ENCODE measurements at regions not wholly inside any gene's neighbourhood (a gene's known extent, or its start where the extent isn't known, plus 50 kb on each side); places are given as distances from the start of the nearest gene placed in this dataset.

DNA sequence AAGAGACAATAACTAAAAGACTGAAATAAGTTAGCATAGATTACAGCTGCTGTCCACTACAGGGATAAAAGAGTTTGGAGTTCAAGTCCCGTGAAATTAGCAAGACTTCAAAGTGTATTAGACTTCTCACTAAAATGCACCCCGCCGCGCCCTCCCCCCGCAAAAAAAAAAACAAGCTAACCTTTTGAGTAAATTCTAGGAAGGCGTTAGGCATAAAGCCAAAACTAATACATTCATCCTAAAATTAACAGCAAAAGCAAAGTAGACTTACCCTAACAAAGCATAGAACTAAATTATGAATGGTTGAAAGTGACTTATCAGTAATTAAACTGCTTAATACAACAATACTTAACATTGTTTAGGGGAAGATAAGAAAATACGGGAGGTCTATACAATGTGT, 581.0 kb upstream of the CHORDC1 start:
- TF ChIP-seq EZH2 (IDR thresholded peaks at IDR 0.05; ENCODE audit: borderline replicate concordance, low read length) = no peak
- TF ChIP-seq, protein P1, sequence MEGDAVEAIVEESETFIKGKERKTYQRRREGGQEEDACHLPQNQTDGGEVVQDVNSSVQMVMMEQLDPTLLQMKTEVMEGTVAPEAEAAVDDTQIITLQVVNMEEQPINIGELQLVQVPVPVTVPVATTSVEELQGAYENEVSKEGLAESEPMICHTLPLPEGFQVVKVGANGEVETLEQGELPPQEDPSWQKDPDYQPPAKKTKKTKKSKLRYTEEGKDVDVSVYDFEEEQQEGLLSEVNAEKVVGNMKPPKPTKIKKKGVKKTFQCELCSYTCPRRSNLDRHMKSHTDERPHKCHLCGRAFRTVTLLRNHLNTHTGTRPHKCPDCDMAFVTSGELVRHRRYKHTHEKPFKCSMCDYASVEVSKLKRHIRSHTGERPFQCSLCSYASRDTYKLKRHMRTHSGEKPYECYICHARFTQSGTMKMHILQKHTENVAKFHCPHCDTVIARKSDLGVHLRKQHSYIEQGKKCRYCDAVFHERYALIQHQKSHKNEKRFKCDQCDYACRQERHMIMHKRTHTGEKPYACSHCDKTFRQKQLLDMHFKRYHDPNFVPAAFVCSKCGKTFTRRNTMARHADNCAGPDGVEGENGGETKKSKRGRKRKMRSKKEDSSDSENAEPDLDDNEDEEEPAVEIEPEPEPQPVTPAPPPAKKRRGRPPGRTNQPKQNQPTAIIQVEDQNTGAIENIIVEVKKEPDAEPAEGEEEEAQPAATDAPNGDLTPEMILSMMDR (conservative IDR thresholded peaks at IDR 0.05 in 1 of 2, IDR thresholded peaks at IDR 0.05 in 1 of 2; ENCODE audit: extremely low read depth in 1 of 2, insufficient read depth in 1 of 2, low read depth in 1 of 2, low read length in 2 of 2) = no peak
